SK-N-SH treated with all-trans-retinoic acid at 6 μM for 48 hours (cell line): ENCODE measurements at regions not wholly inside any gene's neighbourhood (a gene's known extent, or its start where the extent isn't known, plus 50 kb on each side); places are given as distances from the start of the nearest gene placed in this dataset.

Experiments
- ATAC-seq: fragments of 200-7000 bp; cut with Tn5 transposase; 3 replicates; pipeline ENCODE4 v1.9.1; 2020; ENCODE audit warnings: mild to moderate bottlenecking, moderate library complexity
- ARNTL ChIP-seq: fragments of 450-650 bp; formaldehyde crosslinking; IDR thresholded peaks from 2 replicates; pipeline ENCODE4 v1.5.0; 2020; ENCODE audit warnings: low read depth, mild to moderate bottlenecking, moderate library complexity, borderline replicate concordance
- CREB5 ChIP-seq: fragments of 250-450 bp; sonication (Bioruptor Pico); IDR thresholded peaks from 2 replicates; pipeline ENCODE4 v1.5.1; 2020; ENCODE audit warnings: low read depth, mild to moderate bottlenecking, moderate library complexity
- ESRRG ChIP-seq: fragments of 250-450 bp; sonication (Bioruptor Pico); IDR thresholded peaks from 2 replicates; pipeline ENCODE4 v1.6.1; 2021; ENCODE audit warnings: mild to moderate bottlenecking
- ISL1 ChIP-seq: fragments of 250-450 bp; sonication (Bioruptor Pico); IDR thresholded peaks from 2 replicates; pipeline ENCODE4 v2.1.2; 2022; ENCODE audit warnings: mild to moderate bottlenecking, moderate library complexity
- OSR1 ChIP-seq: fragments of 250-450 bp; sonication (Bioruptor Pico); IDR thresholded peaks from 2 replicates; pipeline ENCODE4 v1.8.0; 2022; ENCODE audit warnings: moderate library complexity, mild to moderate bottlenecking, inconsistent platforms
- PATZ1 ChIP-seq: fragments of 250-450 bp; sonication (Bioruptor Pico); IDR thresholded peaks from 2 replicates; pipeline ENCODE4 v1.8.0; 2020; ENCODE audit warnings: mild to moderate bottlenecking, moderate library complexity, borderline replicate concordance
- POU6F1 ChIP-seq: fragments of 250-450 bp; sonication (Bioruptor Pico); IDR thresholded peaks from 2 replicates; pipeline ENCODE4 v1.8.0; 2021; ENCODE audit warnings: low read depth, mild to moderate bottlenecking, moderate library complexity, borderline replicate concordance
- RARB ChIP-seq: fragments of 250-450 bp; sonication (Bioruptor Pico); IDR thresholded peaks from 2 replicates; pipeline ENCODE4 v1.8.0; 2021; ENCODE audit warnings: mild to moderate bottlenecking, moderate library complexity
- SNAI2 ChIP-seq: fragments of 250-450 bp; sonication (Bioruptor Pico); IDR thresholded peaks from 2 replicates; pipeline ENCODE4 v1.5.0; 2020; ENCODE audit warnings: mild to moderate bottlenecking, moderate library complexity
- TCF4 ChIP-seq: fragments of 250-450 bp; sonication (Bioruptor Pico); IDR thresholded peaks from 2 replicates; pipeline ENCODE4 v1.8.0; 2021; ENCODE audit warnings: mild to moderate bottlenecking, moderate library complexity, borderline replicate concordance
- TSHZ2 ChIP-seq: fragments of 250-450 bp; sonication (Bioruptor Pico); IDR thresholded peaks from 2 replicates; pipeline ENCODE4 v1.5.0; 2020; ENCODE audit warnings: mild to moderate bottlenecking, moderate library complexity
- ZC3H10 ChIP-seq: fragments of 250-450 bp; sonication (Bioruptor Pico); IDR thresholded peaks from 2 replicates; pipeline ENCODE4 v1.5.1; 2021; ENCODE audit warnings: mild to moderate bottlenecking, moderate library complexity
- ZNF8 ChIP-seq: fragments of 450-650 bp; formaldehyde crosslinking; IDR thresholded peaks from 2 replicates; pipeline ENCODE4 v1.5.0; 2020; ENCODE audit warnings: mild to moderate bottlenecking, moderate library complexity

- no peak for ATAC-seq
- no peak for TF ChIP-seq CREB5 (CRISPR knock-in tag)
- TF ChIP-seq ARNTL (CRISPR knock-in tag): no peak
Measured at GRCh38 chr1:47514229-47514628, 76.4 kb downstream of the FOXD2 start.

GRCh38 chr1:47515164-47515789, 77.4 kb downstream of the FOXD2 start:
- ATAC-seq: no peak

GRCh38 chr1:47517946-47518345, 80.1 kb downstream of the FOXD2 start:
- ATAC-seq: no peak
- TF ChIP-seq PATZ1 (CRISPR knock-in tag) (no peak), RARB (CRISPR knock-in tag) (no peak), SNAI2 (CRISPR knock-in tag) (no peak), ESRRG (CRISPR knock-in tag) (no peak), ISL1 (CRISPR knock-in tag) (no peak), POU6F1 (CRISPR knock-in tag) (no peak)

More at GRCh38 chr1:47515164-47515789, 77.4 kb downstream of the FOXD2 start:
- no peak for TF ChIP-seq OSR1 (CRISPR knock-in tag)
- no peak for TF ChIP-seq ISL1 (CRISPR knock-in tag)
- no peak for TF ChIP-seq RARB (CRISPR knock-in tag)
- no peak for TF ChIP-seq ARNTL (CRISPR knock-in tag)
- TF ChIP-seq ZC3H10 (CRISPR knock-in tag): no peak
- TF ChIP-seq TCF4 (CRISPR knock-in tag): no peak
- no peak for TF ChIP-seq TSHZ2 (CRISPR knock-in tag)
- TF ChIP-seq CREB5 (CRISPR knock-in tag): no peak
- TF ChIP-seq POU6F1 (CRISPR knock-in tag): no peak

GRCh38 chr1:47519491-47519890, 81.6 kb downstream of the FOXD2 start:
- no peak for ATAC-seq
- TF ChIP-seq ARNTL (CRISPR knock-in tag) (no peak), RARB (CRISPR knock-in tag) (no peak), ZNF8 (CRISPR knock-in tag) (no peak), TSHZ2 (CRISPR knock-in tag) (no peak)
